Keratinocyte (primary cell): ENCODE measurements at regions not wholly inside any gene's neighbourhood (a gene's known extent, or its start where the extent isn't known, plus 50 kb on each side); places are given as distances from the start of the nearest gene placed in this dataset.

Source experiments
- CTCF ChIP-seq, 3 experiments: IDR thresholded peaks in 1 of 3; conservative IDR thresholded peaks in 1 of 3; optimal IDR thresholded peaks in 1 of 3; 2 replicates in 2 of 3; 3 replicates in 1 of 3; pipeline versions ENCODE3 to v1.5.1; 2011; ENCODE audit warnings: low read length in 3 of 3, mild to moderate bottlenecking in 3 of 3, moderate library complexity in 2 of 3, control low read depth in 1 of 3, inconsistent platforms in 1 of 3; ENCODE audit not compliant: insufficient read depth in 2 of 3; ENCODE audit errors: extremely low read depth in 1 of 3
- EZH2 ChIP-seq: IDR thresholded peaks from one replicate; pipeline ENCODE4 v1.6.1; 2012; ENCODE audit warnings: inconsistent platforms, mild to moderate bottlenecking, low read length, moderate library complexity

DNA sequence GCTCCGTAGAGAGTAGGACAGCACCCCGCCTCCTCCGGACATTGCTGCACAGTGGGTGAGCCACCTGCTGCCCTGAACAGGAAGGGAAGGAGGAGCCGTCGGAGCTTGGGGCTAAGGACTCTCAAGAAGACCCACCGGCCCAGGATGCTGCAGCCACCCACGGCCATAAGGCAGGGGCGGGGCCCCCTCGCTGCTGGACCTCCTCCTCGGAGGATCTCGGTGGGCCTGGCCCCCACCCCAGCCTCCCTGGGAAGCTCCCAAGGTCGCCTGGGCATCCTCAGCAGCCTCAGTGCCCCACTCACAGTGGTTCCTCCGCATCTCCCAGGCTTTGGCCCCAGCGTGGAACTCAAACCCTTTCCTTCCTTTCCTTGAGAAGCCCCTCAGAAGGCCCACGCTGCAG is 68.6 kb upstream of the DIO3 start:
- no peak for TF ChIP-seq CTCF (optimal IDR thresholded peaks at IDR 0.05 in 1 of 3, IDR thresholded peaks at IDR 0.05 in 1 of 3, conservative IDR thresholded peaks at IDR 0.05 in 1 of 3; ENCODE audit: extremely low read depth in 1 of 3, insufficient read depth in 2 of 3, low read length in 3 of 3)
- no peak for TF ChIP-seq EZH2
